Loucy (cell line): ENCODE measurements at regions not wholly inside any gene's neighbourhood (a gene's known extent, or its start where the extent isn't known, plus 50 kb on each side); places are given as distances from the start of the nearest gene placed in this dataset.

Experiments
- CTCF ChIP-seq: fragments of 200-600 bp; sonication (generic); conservative IDR thresholded peaks from 2 replicates; pipeline ENCODE4 v1.5.1; 2014; ENCODE audit warnings: mild to moderate bottlenecking, antibody characterized with exemption, low read length
- EZH2phosphoT487 ChIP-seq: fragments of 200-600 bp; IDR thresholded peaks from 2 replicates; pipeline ENCODE4 v1.6.1; 2018; ENCODE audit warnings: antibody characterized with exemption, mild to moderate bottlenecking, moderate library complexity, borderline replicate concordance

GRCh38 chr13:91086936-91087716 lies 260.4 kb upstream of the MIR17HG start:
- TF ChIP-seq CTCF (no peak), EZH2phosphoT487 (no peak)
